IMR-90 (cell line): ENCODE measurements at regions not wholly inside any gene's neighbourhood (a gene's known extent, or its start where the extent isn't known, plus 50 kb on each side); places are given as distances from the start of the nearest gene placed in this dataset.

ENCODE experiments used
- CEBPB ChIP-seq: IDR thresholded peaks from 2 replicates; pipeline ENCODE4 v1.6.1; 2012; ENCODE audit warnings: low read depth, low read length, improper control_type of control experiment
- CHD1 ChIP-seq: IDR thresholded peaks from 2 replicates; pipeline ENCODE4 v1.6.1; 2012; ENCODE audit warnings: low read depth, low read length, improper control_type of control experiment
- CTCF ChIP-seq: conservative IDR thresholded peaks from 2 replicates; pipeline ENCODE4 v1.5.1; 2012; ENCODE audit warnings: mild to moderate bottlenecking, low read depth, low read length, improper control_type of control experiment
- ELK1 ChIP-seq: fragments of 150-350 bp; IDR thresholded peaks from 2 replicates; pipeline ENCODE4 v1.6.1; 2016; ENCODE audit warnings: low read depth, mild to moderate bottlenecking, low read length, moderate library complexity, borderline replicate concordance
- MAFK ChIP-seq: IDR thresholded peaks from 2 replicates; pipeline ENCODE4 v1.6.1; 2012; ENCODE audit warnings: low read depth, low read length, improper control_type of control experiment
- MXI1 ChIP-seq: IDR thresholded peaks from 2 replicates; pipeline ENCODE4 v1.6.1; 2012; ENCODE audit warnings: low read depth, mild to moderate bottlenecking, low read length, moderate library complexity, borderline replicate concordance
- POLR2A ChIP-seq: IDR thresholded peaks from 2 replicates; pipeline ENCODE4 v1.6.1; 2012; ENCODE audit warnings: mild to moderate bottlenecking, low read depth, low read length
- RAD21 ChIP-seq: IDR thresholded peaks from 2 replicates; pipeline ENCODE4 v1.6.1; 2012; ENCODE audit warnings: low read length, improper control_type of control experiment
- RCOR1 ChIP-seq: IDR thresholded peaks from 2 replicates; pipeline ENCODE4 v1.6.1; 2012; ENCODE audit warnings: mild to moderate bottlenecking, low read length, improper control_type of control experiment; ENCODE audit not compliant: insufficient replicate concordance
- RFX5 ChIP-seq: IDR thresholded peaks from 2 replicates; pipeline ENCODE4 v1.8.0; 2012; ENCODE audit warnings: low read depth, mild to moderate bottlenecking, low read length, moderate library complexity
- USF2 ChIP-seq: fragments of 150-350 bp; IDR thresholded peaks from 2 replicates; pipeline ENCODE4 v1.6.1; 2017; ENCODE audit warnings: mild to moderate bottlenecking, antibody characterized with exemption, low read length, low read depth

- TF ChIP-seq CTCF (no peak), CEBPB (no peak), USF2 (no peak), CHD1 (no peak), MAFK (no peak), POLR2A (no peak), MXI1 (no peak), RCOR1 (no peak), RFX5 (no peak), RAD21 (no peak), ELK1 (no peak)
Measured at GRCh38 chr1:30305061-30305460, 418.3 kb downstream of the MATN1 start.
